ENCODE measurements at regions not wholly inside any gene's neighbourhood (a gene's known extent, or its start where the extent isn't known, plus 50 kb on each side); places are given as distances from the start of the nearest gene placed in this dataset.

DNA sequence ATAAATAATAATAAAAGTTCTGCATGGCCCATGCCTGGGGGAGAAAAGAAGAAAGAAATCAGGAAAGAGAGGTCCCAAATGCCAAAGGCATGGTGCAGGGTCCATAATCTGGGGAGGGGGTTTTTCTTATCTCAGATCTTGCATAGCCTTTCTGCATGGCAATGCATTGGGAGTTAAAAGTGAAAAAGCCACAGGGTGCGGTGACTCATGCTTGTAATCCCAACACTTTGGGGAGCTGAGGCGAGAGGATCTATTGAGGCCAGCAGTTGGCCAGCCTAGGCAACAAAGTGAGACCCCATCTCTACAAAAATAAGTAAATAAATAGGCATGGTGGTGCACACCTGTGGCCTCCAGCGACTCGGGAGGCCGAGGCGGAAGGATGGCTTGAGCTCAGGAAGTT, 76.8 kb upstream of the GATA2 start:
- no peak for DNase-seq (ENCODE audit: low spot score)

DNA sequence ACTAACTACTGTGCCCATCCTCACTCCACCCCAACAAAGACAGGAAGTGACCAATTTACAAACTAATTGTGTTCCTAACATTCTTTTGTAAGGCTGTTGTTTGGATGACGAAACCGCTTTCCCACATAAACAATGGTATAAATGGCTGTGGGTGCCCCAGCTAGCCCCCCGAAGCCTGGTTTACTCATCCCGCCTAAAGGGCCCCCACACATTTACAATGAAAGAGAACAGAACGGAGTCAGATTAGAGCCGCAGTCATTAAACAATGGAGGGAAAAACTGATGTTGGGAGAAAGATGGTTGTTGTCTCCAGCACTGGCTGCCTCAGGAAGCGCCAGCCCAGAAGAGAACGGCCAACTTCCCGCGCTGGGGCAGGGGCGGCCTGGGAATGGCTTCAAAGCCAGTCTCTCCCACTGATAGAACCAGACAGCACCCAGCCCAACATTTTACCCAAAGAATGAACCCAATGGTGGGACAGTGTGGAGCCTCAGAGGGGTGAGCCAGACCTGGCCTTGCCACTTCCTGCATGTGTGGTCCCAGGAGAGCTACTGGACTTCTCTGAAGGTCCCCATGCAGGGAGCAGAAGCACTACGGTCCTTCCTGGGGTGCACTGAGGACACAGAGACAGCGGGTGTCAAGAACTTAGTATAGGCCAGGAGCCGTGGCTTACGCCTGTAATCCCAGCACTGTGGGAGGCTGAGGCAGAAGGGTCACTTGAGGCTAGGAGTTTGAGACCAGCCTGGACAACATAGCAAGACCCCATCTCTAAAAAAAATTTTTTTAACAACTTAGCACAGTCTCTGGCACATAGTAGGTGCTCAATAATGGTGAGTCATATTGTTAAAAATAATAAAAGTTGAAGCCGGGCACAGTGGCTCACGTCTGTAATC, 75.8 kb upstream of the GATA2 start:
- no peak for DNase-seq (ENCODE audit: low spot score)

DNA sequence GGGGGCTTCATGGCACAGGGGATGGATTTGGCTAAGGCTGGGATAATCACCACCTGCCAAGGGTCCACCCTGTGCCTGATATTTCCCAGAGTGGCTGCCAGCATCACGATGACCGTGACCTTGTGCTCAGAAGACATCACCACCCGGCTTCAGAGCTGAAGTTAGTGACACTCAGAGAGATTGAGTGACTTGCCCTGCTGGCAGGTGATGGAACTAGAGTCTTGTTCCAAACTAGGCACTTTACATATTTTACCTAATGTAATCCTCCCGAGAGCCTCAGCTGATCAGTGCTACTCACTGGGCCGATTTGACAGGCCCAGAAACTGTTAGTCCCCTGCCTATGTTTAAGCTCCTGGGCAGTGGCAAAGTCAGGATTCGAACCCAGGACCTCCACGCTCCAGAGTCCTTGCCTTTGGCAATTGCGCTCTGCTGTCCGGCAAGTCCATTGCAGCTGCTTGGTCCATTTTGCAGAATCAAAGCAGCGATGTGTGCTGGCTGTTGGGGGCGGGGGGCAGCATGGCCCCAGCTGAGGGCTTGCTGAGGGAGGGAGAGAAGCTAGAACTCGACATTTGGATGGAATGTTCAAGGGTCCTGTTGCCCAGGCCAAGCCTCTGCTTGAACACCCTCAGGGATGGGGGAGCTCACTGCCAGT, 74.8 kb upstream of the GATA2 start:
- no peak for DNase-seq (ENCODE audit: low spot score)

DNA sequence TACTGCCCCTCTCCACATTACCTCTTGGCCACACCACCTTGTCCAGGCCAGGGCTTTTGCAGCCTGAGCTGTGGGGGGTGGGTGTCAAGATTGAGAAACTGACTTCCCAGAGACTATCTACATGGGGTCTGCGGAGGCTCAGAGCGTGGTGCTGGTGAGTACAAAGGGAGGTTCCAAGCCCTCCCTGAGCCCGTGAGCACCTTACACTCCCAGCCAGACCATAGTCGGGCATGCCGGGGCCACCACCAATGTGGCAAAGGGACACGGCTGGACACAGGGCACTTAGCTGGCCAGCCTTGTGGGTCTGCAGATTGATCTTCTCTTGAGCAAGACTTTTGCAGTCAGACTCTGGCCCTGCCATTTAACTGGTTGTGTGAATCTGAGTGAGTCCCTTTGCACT, 74.1 kb upstream of the GATA2 start:
- DNase-seq (ENCODE audit: low spot score) = no peak

DNA sequence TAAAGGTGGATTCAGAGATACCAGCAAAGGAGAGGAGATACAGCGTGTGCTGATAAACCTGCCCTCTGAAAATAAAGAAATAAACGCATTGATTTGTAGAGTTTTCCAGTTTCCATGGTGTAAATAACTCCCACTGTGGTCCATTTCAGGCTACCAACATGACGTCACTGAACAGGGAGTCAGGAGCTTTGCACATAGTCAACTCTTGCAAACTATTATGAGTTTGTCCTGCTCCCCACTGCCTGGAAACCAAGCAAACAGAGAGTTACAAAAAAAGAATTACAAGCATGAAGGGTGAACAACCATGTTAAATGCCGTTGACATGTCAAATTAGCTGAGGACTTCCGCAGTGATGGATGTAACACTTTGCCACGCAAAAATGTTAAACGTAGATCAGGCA, 70.4 kb upstream of the GATA2 start:
- no peak for DNase-seq (ENCODE audit: low spot score)

DNA sequence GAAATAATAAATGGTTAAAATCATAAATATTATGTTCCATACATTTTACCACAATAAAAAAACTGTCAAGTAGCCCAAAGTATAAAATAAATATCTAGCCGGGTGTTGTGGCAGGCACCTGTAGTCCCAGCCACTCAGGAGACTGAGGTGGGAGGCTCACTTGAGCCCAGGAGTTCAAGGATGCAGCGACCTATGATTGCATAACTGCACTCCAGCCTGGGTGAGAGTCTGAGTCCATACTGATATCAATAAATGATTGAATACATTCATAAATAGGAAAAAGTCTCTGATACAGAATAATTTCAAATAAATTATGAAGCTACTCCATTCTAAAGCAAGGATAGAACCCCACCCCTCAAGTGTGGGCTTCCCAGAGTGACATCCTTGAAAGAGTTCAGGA, 68.5 kb upstream of the GATA2 start:
- DNase-seq (ENCODE audit: low spot score) = no peak

DNA sequence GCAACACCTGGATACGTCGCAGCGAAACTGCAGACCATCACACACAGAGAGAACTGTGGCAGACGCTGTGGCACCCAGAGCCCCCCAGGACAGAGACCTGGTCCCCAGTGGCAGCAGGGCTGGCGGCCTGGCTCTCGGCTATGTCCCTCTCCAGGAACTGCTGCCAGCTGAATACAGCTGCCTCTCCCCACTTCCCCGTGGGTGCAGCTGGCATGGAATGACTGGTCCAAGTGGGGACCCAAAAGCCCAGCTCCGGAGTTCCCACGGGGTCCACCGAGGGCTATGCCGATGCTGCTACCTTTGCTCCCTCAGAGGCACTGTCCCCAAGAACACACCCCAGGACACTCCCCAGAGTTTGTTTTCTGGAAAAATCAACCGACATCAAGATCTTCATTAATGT, 67.8 kb upstream of the GATA2 start:
- no peak for DNase-seq (ENCODE audit: low spot score)

DNA sequence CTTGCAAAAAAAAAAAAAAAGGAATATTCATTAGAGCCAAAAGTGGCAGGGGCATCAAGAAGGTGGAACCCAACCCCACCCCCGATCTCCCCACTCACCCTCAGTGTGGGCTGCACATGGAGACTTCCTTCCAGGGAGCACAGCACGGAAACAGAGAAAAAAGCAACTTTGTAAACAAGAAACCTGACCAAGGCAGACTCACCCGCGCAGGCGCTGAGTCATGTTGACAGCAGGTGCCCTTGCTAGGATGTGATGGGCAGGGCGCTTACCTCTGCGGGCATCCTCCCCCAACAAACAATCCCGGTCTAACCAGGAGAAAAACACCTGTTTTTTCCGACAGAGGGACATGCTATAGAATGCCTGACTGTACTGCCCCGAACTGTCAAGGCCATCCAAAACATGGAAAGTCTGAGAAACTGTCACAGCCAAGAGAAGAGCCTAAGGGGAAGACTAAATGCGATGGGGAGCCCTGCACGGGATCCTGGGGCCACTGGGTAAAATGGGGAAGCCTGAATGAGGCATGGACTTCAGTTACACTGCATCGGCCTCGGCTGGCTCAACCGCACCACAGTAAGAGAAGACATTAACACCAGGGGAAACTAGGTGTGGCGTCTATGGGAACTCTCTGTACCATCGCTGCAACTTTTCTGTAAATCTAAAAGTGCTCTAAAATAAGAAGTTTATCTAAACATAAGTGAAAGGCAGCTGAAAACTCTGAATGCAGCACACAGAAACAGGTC, 66.7 kb upstream of the GATA2 start:
- no peak for DNase-seq (ENCODE audit: low spot score)

DNA sequence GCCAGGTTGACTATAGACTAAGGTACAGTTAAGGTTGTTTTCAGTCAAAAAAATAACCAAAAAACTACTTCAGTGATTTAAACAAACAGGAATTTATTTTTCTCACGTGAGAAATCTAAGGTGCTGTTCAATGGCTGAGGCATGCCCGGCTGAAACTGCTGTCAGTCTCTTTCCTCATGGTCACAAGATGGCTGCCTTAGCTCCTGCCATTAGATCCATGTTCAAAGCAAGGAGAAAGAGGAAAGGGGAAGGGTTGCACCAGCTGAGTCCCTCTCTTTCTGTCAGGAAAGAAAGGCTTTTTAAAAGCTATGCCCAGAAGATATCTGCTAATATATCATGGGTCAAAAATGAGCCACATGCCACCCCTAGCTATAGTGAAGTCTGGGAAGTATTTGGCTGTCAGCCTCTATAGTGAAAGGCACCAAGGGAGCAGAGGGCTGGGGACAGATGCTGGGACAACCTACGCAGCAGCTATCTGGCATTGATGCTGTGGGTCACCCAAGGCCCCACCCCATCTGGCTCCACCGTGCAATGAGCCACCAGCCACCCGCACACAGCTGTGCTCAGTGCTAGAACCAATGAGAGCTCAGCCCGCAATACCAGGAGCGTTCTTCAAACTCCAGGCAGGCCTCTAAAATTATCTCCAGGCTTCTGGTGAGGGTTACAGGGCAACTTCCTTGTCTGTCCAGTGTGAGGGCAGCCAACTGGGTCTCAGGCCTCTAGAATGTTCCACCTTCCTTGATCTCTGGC, 64.7 kb upstream of the GATA2 start:
- DNase-seq (ENCODE audit: low spot score) = no peak

DNA sequence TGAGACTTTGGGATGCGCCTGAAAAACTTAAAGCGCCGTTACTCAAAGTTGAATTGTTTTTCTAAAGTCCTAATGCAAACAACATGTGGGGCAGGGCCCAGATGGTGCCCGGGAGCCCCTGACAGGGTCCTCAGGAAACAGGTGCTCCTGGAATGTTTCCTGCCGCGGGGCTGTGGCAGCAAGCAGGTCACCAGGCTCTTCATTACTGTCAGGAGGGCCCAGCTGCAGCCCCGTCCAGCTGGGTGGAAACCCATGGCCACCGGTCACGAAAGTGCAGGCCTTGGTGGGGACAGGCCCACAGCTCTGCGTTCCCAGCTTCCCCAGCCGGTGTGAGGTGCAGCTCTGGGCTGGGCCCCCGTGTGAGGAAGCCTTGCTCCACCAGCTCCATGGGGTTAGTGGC, 63.9 kb upstream of the GATA2 start:
- DNase-seq (ENCODE audit: low spot score) = no peak

DNA sequence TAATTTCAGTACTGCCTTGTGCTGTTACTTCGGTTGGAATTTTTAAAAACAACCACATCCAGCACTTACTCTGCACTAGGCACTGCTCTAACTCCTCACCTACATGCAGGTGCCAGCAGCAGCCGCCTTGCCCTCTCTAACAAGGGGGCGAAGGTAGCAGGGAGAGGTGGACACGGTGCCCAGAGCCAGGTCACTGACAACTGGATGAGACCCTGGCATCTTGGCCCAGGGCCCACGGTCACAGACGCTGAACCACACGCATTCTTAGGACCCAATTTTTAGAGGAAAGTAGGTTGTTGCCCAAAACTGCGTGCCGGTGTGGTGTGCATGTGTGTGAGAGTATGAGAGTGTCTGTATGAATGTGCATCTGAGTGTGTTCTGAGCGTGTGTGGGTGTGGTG, 63.4 kb upstream of the GATA2 start:
- DNase-seq (ENCODE audit: low spot score) = no peak

DNA sequence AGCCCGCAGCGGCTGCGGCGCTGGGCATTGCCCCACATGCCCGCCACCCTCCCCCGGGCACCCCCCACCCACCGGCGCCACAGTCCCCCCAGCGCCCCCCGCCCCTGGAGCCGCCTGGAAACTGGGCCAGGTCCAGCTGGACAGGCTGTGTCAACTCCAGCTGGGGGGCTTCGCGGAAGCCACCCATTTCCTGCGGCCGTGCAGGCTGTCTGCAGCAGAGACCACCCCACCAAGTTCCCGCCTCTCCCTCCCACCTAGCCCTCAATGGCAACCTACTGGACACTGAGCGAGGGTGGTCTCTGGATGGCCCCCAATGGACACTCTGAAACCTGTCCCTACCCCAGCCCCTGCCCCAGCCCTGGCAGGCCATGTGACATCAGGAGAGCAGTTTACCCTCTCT, 62.8 kb upstream of the GATA2 start:
- no peak for DNase-seq (ENCODE audit: low spot score)

DNA sequence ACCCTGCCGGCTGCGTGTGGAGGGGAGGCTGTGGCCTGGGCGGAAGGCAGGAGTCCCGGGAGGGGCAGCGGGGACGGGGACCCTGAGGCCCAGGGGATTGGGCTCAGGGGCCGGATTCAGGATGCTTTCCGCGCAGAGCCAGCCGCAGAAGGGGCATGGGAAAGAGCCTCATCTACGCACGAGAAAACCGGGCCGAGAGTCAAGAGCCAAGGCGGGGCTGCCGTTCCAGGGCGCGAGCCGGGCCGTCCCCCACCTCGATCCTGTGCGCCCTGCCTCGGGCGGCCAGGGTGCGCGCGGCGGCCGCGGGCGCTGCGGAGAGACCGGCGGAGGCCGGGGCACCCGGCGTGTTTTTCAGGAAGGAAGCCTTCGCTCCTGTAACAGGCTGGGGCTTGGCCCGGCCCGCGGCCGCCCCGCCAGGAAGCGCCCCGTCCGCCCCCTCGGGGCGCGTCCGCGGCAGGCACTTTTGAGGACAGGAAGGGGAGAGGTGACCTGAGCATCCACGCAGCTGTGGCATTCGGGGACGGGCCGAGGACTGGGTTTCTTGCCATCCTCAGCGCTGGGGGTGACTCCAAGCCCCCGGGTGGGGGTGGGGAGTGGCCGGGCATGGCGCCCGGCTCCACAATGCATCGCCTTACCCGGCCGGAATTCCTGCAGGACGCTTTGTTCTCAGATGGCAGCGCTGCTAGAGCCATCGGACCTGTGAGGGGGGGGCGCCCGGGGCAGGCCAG, 62.3 kb upstream of the GATA2 start:
- DNase-seq (ENCODE audit: low spot score) = no peak

DNA sequence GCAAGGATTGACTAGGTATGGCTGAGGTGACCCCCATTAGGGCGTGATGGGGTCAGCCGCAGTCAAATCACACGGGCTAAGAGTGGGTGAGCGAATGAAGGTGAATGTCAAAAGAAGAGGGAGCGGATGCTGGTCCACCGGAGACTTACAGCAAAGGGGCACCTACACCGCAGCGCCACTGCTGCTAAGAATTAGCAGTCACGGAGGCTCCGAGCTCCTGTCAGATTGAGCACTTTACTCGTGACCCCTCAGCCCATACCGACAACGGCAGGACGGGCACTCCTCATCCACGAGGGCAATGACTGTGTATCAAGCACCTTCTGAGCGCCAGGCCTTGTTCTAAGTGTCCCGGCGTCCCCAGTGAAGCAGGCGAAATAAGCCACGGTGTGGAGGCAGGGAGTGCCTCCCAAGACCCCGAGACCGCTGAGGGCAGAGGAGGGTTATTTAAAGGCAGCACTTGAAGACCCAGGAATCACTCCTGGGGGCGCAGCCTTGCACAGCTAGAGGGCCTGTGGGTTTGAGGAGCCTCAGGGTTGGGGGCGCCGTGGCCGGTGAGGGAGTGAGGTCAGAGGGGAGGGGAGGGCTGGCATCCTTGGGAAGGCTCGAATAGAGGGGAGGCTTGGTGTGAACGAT, 61.6 kb upstream of the GATA2 start:
- DNase-seq (ENCODE audit: low spot score) = no peak

DNA sequence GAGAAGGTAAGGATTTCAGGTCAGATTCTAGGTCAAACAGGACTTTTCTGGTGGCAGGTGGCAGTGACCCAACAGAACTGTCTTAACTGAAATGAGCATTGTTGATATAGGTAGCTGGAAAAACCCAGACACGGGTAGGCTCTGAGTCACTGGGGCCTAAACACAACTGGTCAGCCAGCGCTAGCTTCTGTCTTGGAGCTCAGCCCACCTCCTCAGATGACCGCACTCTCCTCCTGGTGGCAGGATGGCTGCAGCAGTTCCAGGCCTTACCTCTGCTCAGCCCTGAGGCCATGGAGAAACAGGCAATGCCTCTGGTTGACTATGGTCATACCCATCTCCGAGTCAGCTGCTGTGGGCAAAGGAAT, 61.1 kb upstream of the GATA2 start:
- no peak for DNase-seq (ENCODE audit: low spot score)

DNA sequence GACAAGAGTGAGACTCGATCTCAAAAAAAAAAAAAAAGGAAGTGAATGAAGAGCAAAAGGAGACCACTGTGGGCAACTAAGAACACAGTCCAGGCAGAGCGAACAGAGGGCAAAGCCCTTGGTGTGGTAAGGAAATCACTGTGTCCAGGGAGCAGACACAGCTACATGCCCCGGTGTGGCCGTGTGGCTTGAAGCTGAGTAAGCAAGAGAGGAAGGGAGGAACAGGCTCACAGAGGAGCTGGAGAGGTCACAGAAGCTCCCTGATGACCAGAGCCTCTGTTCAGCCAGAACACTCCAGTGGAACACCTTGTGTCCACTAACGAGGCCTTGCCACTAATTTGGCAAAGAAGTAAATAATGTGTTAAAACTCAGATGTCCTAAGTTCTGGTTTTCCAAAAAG, 60.6 kb upstream of the GATA2 start:
- no peak for DNase-seq (ENCODE audit: low spot score)

DNA sequence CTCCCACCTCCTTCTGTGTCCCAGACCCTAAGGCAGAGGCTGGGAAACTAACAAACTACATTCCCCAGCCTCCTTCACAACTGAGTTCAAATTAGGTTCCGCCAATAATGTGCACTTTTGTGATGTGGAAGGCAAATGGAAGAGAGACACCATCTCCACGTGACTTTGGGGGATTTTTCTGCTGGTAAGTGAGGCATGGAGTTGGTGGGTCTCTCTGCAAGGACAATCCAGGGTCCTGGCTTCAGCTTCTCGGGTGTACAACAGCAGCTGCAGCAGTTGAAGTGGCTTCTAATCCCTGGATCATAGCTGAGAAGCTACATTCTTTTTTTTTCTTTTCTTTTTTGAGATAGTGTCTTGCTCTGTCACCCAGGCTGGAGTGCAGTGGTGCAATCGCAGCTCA, 58.9 kb upstream of the GATA2 start:
- no peak for DNase-seq (ENCODE audit: low spot score)

DNA sequence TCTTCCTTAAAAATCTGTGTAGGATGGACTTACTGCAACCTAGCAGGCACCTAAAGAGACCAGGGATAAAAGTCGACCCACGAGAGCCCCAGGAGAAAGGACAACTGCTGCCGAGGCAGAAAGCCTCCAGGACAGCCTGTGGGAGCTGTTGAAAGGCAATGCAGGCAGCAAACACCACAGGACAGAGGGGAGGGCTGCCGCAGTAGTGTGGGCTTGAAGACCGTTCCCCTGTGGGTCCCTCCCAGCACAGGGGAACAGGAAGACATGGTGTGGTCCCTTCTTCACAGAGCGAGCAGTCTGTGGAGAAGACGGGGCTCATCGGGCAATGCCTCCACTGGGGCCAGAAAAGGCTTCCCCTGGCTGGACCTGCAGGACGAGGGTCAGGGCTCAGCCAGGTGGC, 58.5 kb upstream of the GATA2 start:
- DNase-seq (ENCODE audit: low spot score) = no peak

DNA sequence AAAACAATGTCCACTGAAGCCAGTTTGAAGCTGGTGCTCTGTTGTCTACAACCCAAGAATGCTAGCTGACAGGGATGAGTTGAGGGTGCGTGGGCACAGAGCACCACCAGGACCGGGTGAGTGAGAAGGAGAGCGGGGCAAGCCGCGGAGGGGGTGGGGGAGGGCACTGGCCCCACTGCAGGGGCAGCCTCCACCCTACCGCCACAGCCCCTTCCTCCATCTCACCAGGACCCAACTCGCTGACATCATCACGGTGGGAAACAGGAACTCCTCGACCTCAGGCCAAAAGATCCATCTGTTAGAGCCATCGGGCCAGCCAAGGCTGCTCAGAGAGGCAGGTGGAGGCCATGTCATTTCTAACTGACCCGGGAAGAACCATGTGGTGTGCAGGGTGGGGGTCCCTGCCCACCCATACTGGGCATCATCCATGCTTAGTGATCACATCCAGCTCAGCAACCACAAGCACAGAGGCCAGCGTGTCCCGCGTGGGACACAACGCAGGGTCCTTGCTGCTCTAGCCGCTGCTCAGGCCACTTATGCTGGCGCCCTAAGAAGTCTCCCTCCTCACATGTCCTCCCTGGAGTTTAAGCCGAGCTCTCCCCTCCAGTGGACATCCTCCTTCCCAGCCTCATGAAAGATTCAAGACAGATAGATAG, 57.6 kb upstream of the GATA2 start:
- DNase-seq (ENCODE audit: low spot score) = no peak

DNA sequence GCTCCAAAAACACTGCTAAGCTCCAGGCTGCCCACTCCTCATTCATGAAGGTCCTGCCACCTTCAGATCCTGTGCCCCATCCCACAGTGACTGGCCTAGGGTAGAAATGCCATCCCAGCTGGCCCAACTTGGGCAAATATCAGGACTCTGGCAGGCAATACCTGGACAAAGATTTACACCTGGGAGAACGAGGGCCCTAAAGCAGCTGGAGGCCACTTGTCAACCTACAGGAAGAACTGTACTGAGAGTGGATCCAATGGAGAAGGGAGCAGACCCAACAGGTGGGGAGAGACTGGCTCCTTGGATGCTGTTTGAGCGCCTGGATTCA, 57.1 kb upstream of the GATA2 start:
- DNase-seq (ENCODE audit: low spot score) = no peak

All from GM03348 (cell line).